ENCODE measurements at regions not wholly inside any gene's neighbourhood (a gene's known extent, or its start where the extent isn't known, plus 50 kb on each side); places are given as distances from the start of the nearest gene placed in this dataset.

- Histone ChIP-seq H3K27ac (ENCODE audit: poor library complexity, severe bottlenecking) (no peak overlapping the region), H3K27me3 (ENCODE audit: insufficient read depth, poor library complexity, severe bottlenecking) (peaks cover 2% of the 10 kb centered on the region), H3K36me3 (ENCODE audit: low read depth) (no peaks in the 10 kb centered on the region), H3K9me3 (ENCODE audit: severe bottlenecking) (no peaks in the 10 kb centered on the region), H3K4me1 (ENCODE audit: insufficient read depth, poor library complexity, severe bottlenecking) (no peaks in the 10 kb centered on the region), H3K4me3 (ENCODE audit: severe bottlenecking) (no peak overlapping the region)
- TF ChIP-seq CTCF (IDR thresholded peaks at IDR 0.05; ENCODE audit: poor library complexity, severe bottlenecking) = no peak
- no peak for DNase-seq (ENCODE audit: low spot score)
- ATAC-seq (ENCODE audit: low read depth) = no peak
Measured at GRCh38 chr13:103859952-103860351, 793.7 kb upstream of the SLC10A2 start.

GRCh38 chr13:103852036-103852435, 785.8 kb upstream of the SLC10A2 start:
- ATAC-seq (ENCODE audit: low read depth) (no peak), DNase-seq (ENCODE audit: low spot score) (no peak)
- Histone ChIP-seq H3K4me3 (ENCODE audit: severe bottlenecking) (no peak overlapping the region), H3K4me1 (ENCODE audit: insufficient read depth, poor library complexity, severe bottlenecking) (no peaks in the 10 kb centered on the region), H3K36me3 (ENCODE audit: low read depth) (no peaks in the 10 kb centered on the region), H3K27me3 (ENCODE audit: insufficient read depth, poor library complexity, severe bottlenecking) (peaks cover 2% of the 10 kb centered on the region), H3K9me3 (ENCODE audit: severe bottlenecking) (no peaks in the 10 kb centered on the region), H3K27ac (ENCODE audit: poor library complexity, severe bottlenecking) (no peak overlapping the region)
- no peak for TF ChIP-seq CTCF (IDR thresholded peaks at IDR 0.05; ENCODE audit: poor library complexity, severe bottlenecking)

- no peaks in the 10 kb centered on the region for H3K9me3 ChIP-seq (ENCODE audit: severe bottlenecking)
- no peak overlapping the region for H3K4me3 ChIP-seq (ENCODE audit: severe bottlenecking)
- H3K4me1 ChIP-seq (ENCODE audit: insufficient read depth, poor library complexity, severe bottlenecking) = no peaks in the 10 kb centered on the region
- DNase-seq (ENCODE audit: low spot score) (no peak), ATAC-seq (ENCODE audit: low read depth) (no peak)
- no peak for TF ChIP-seq CTCF (IDR thresholded peaks at IDR 0.05; ENCODE audit: poor library complexity, severe bottlenecking)
- no peak overlapping the region for H3K27ac ChIP-seq (ENCODE audit: poor library complexity, severe bottlenecking)
- no peaks in the 10 kb centered on the region for H3K27me3 ChIP-seq (ENCODE audit: insufficient read depth, poor library complexity, severe bottlenecking)
- H3K36me3 ChIP-seq (ENCODE audit: low read depth) = no peaks in the 10 kb centered on the region
Measured at GRCh38 chr13:103844471-103844870, 778.3 kb upstream of the SLC10A2 start.

GRCh38 chr13:103839460-103839859, 773.2 kb upstream of the SLC10A2 start:
- no peak for TF ChIP-seq CTCF (IDR thresholded peaks at IDR 0.05; ENCODE audit: poor library complexity, severe bottlenecking)
- H3K27me3 ChIP-seq (ENCODE audit: insufficient read depth, poor library complexity, severe bottlenecking) = no peaks in the 10 kb centered on the region
- no peak for DNase-seq (ENCODE audit: low spot score)

GRCh38 chr13:103835052-103835451, 768.8 kb upstream of the SLC10A2 start:
- no peak for DNase-seq (ENCODE audit: low spot score)
- Histone ChIP-seq H3K27ac (ENCODE audit: poor library complexity, severe bottlenecking) (no peak overlapping the region), H3K4me1 (ENCODE audit: insufficient read depth, poor library complexity, severe bottlenecking) (no peaks in the 10 kb centered on the region), H3K4me3 (ENCODE audit: severe bottlenecking) (no peak overlapping the region), H3K36me3 (ENCODE audit: low read depth) (no peaks in the 10 kb centered on the region), H3K27me3 (ENCODE audit: insufficient read depth, poor library complexity, severe bottlenecking) (no peaks in the 10 kb centered on the region), H3K9me3 (ENCODE audit: severe bottlenecking) (no peaks in the 10 kb centered on the region)
- no peak for TF ChIP-seq CTCF (IDR thresholded peaks at IDR 0.05; ENCODE audit: poor library complexity, severe bottlenecking)
- ATAC-seq (ENCODE audit: low read depth) = no peak

More at GRCh38 chr13:103839460-103839859, 773.2 kb upstream of the SLC10A2 start:
- Histone ChIP-seq H3K9me3 (ENCODE audit: severe bottlenecking) (no peaks in the 10 kb centered on the region), H3K4me3 (ENCODE audit: severe bottlenecking) (no peak overlapping the region), H3K4me1 (ENCODE audit: insufficient read depth, poor library complexity, severe bottlenecking) (no peaks in the 10 kb centered on the region), H3K36me3 (ENCODE audit: low read depth) (no peaks in the 10 kb centered on the region), H3K27ac (ENCODE audit: poor library complexity, severe bottlenecking) (no peak overlapping the region)
- no peak for ATAC-seq (ENCODE audit: low read depth)

Data from RWPE2 (cell line).